Muscle of leg (tissue), 3 donors: ENCODE measurements at regions not wholly inside any gene's neighbourhood (a gene's known extent, or its start where the extent isn't known, plus 50 kb on each side); places are given as distances from the start of the nearest gene placed in this dataset.

Source experiments
- DNase-seq: peaks from one replicate; pipeline ENCODE4 v3.0.0; 2013
- H3K27ac ChIP-seq: one replicate; pipeline ENCODE4 v1.5.1; 2013; ENCODE audit warnings: mild to moderate bottlenecking, low read length, control low read depth
- H3K27me3 ChIP-seq: one replicate; pipeline ENCODE4 v1.6.1; 2013; ENCODE audit warnings: low read length; ENCODE audit not compliant: control insufficient read depth, insufficient read depth
- H3K36me3 ChIP-seq: one replicate; pipeline ENCODE4 v1.6.1; 2013; ENCODE audit warnings: low read length; ENCODE audit not compliant: control insufficient read depth, insufficient read depth
- H3K4me1 ChIP-seq: one replicate; pipeline ENCODE4 v1.6.1; 2013; ENCODE audit warnings: low read length; ENCODE audit not compliant: control insufficient read depth, insufficient read depth
- H3K4me3 ChIP-seq: one replicate; pipeline ENCODE4 v1.5.1; 2013; ENCODE audit warnings: low read length, control low read depth
- H3K9me3 ChIP-seq: replicated peaks from 2 replicates; pipeline ENCODE4 v1.6.1; 2013; ENCODE audit warnings: low read depth, low read length; ENCODE audit not compliant: control insufficient read depth
- WGBS: methylation state at CpG from one replicate; pipeline ENCODE4 v1.1.5; 2013; ENCODE audit warnings: missing lambda C conversion rate; ENCODE audit not compliant: insufficient coverage; 5-methylcytosine and 5-hydroxymethylcytosine counted together

- no peak for DNase-seq
- Histone ChIP-seq H3K4me1 (peaks cover under 1% of the 10 kb centered on the region), H3K9me3 (peaks cover 2% of the 10 kb centered on the region), H3K36me3 (no peaks in the 10 kb centered on the region), H3K4me3 (no peak overlapping the region), H3K27me3 (no peaks in the 10 kb centered on the region), H3K27ac (no peak overlapping the region)
- no CpG with 5 or more reads among the region's 2 CpGs for WGBS
Measured at GRCh38 chr3:177760803-177761202, 563.5 kb upstream of the TBL1XR1 start.

- DNase-seq: peak; percentile 96
- Histone ChIP-seq H3K9me3 (peaks cover 4% of the 10 kb centered on the region), H3K27ac (peak overlapping the region; percentile 72), H3K4me3 (no peak overlapping the region), H3K36me3 (no peaks in the 10 kb centered on the region), H3K4me1 (peaks cover 2% of the 10 kb centered on the region), H3K27me3 (no peaks in the 10 kb centered on the region)
- WGBS: no CpG with 5 or more reads among the region's 1 CpG
Measured at GRCh38 chr3:177764377-177764912, 567.2 kb upstream of the TBL1XR1 start.

- no peak for DNase-seq
- no peak overlapping the region for H3K4me3 ChIP-seq
- H3K36me3 ChIP-seq: no peaks in the 10 kb centered on the region
- WGBS: no CpG with 5 or more reads among the region's 3 CpGs
- H3K27ac ChIP-seq: peak overlapping the region; percentile 72
- peaks cover 7% of the 10 kb centered on the region for H3K9me3 ChIP-seq
- H3K27me3 ChIP-seq: no peaks in the 10 kb centered on the region
- peaks cover 2% of the 10 kb centered on the region for H3K4me1 ChIP-seq
Measured at GRCh38 chr3:177764933-177765332, 567.7 kb upstream of the TBL1XR1 start.

GRCh38 chr3:177770383-177771230 lies 573.3 kb upstream of the TBL1XR1 start:
- H3K4me1 ChIP-seq: peaks cover 7% of the 10 kb centered on the region
- peaks cover 7% of the 10 kb centered on the region for H3K9me3 ChIP-seq
- no peak overlapping the region for H3K27ac ChIP-seq
- no peaks in the 10 kb centered on the region for H3K36me3 ChIP-seq
- peak; percentile 88 for DNase-seq
- no peak overlapping the region for H3K4me3 ChIP-seq
- WGBS: no CpG with 5 or more reads among the region's 2 CpGs
- H3K27me3 ChIP-seq: no peaks in the 10 kb centered on the region

- H3K36me3 ChIP-seq: no peaks in the 10 kb centered on the region
- no peaks in the 10 kb centered on the region for H3K27me3 ChIP-seq
- no peak for DNase-seq
- no peak overlapping the region for H3K27ac ChIP-seq
- WGBS: no CpG with 5 or more reads among the region's 2 CpGs
- peaks cover 9% of the 10 kb centered on the region for H3K4me1 ChIP-seq
- peaks cover 7% of the 10 kb centered on the region for H3K9me3 ChIP-seq
- H3K4me3 ChIP-seq: no peak overlapping the region
Measured at GRCh38 chr3:177771780-177772179, 574.5 kb upstream of the TBL1XR1 start.

GRCh38 chr3:177772908-177773557 lies 575.8 kb upstream of the TBL1XR1 start:
- H3K4me3 ChIP-seq: no peak overlapping the region
- peaks cover 5% of the 10 kb centered on the region for H3K9me3 ChIP-seq
- 33% methylated on average over 2 of the region's 3 CpGs for WGBS
- no peaks in the 10 kb centered on the region for H3K36me3 ChIP-seq
- no peak overlapping the region for H3K27ac ChIP-seq
- H3K4me1 ChIP-seq: peaks cover 11% of the 10 kb centered on the region
- DNase-seq: peak; percentile 61
- H3K27me3 ChIP-seq: no peaks in the 10 kb centered on the region

- H3K4me3 ChIP-seq: no peak overlapping the region
- WGBS: no CpG with 5 or more reads among the region's 1 CpG
- no peak overlapping the region for H3K27ac ChIP-seq
- no peak for DNase-seq
- H3K36me3 ChIP-seq: no peaks in the 10 kb centered on the region
- H3K9me3 ChIP-seq: peaks cover 3% of the 10 kb centered on the region
- H3K27me3 ChIP-seq: no peaks in the 10 kb centered on the region
- H3K4me1 ChIP-seq: peaks cover 11% of the 10 kb centered on the region
Measured at GRCh38 chr3:177773717-177774116, 576.4 kb upstream of the TBL1XR1 start.

GRCh38 chr3:177776661-177777101 lies 579.4 kb upstream of the TBL1XR1 start:
- DNase-seq: peak; percentile 58
- 56% methylated on average over 2 of the region's 6 CpGs for WGBS
- H3K36me3 ChIP-seq: no peaks in the 10 kb centered on the region
- no peaks in the 10 kb centered on the region for H3K27me3 ChIP-seq
- no peak overlapping the region for H3K4me3 ChIP-seq
- no peaks in the 10 kb centered on the region for H3K9me3 ChIP-seq
- no peak overlapping the region for H3K27ac ChIP-seq
- peaks cover 17% of the 10 kb centered on the region for H3K4me1 ChIP-seq

GRCh38 chr3:177777699-177778098 lies 580.4 kb upstream of the TBL1XR1 start:
- Histone ChIP-seq H3K4me1 (peaks cover 24% of the 10 kb centered on the region), H3K27ac (no peak overlapping the region), H3K36me3 (no peaks in the 10 kb centered on the region), H3K4me3 (no peak overlapping the region), H3K9me3 (no peaks in the 10 kb centered on the region), H3K27me3 (no peaks in the 10 kb centered on the region)
- DNase-seq: peak; percentile 20
- WGBS: 80% methylated on average over 1 of the region's 1 CpG

DNA sequence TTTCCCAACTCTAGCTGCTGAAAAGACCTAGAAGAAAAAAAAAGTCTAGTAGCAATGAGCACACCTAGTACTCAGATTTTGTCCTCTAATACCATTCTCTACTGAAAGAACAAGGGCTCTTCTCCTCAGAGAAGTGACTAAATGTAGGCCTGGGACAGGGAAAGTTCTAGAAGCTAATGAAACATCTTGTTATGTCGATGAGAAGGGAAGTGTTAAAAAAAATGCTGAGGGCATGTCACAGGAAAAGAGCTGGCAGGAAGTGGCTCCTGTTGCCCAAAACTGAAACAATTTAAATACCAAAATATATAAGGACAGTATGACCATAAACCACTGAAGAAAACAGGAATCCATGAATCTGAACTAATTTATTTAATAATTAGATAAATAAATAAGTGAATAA lies 581.4 kb upstream of the TBL1XR1 start:
- DNase-seq: peak; percentile 33
- Histone ChIP-seq H3K9me3 (no peaks in the 10 kb centered on the region), H3K36me3 (no peaks in the 10 kb centered on the region), H3K4me1 (peaks cover 22% of the 10 kb centered on the region), H3K4me3 (no peak overlapping the region), H3K27me3 (no peaks in the 10 kb centered on the region), H3K27ac (no peak overlapping the region)
- WGBS: 80% methylated on average over 1 of the region's 1 CpG
